Trophoblast cell (in vitro differentiated cells and primary cell): ENCODE measurements at regions not wholly inside any gene's neighbourhood (a gene's known extent, or its start where the extent isn't known, plus 50 kb on each side); places are given as distances from the start of the nearest gene placed in this dataset.

Experiments used
- DNase-seq, 2 donors: peaks; one replicate each; pipeline ENCODE4 v3.0.0-alpha.2; 2016
- H2AFZ ChIP-seq: 2 replicates; pipeline ENCODE4 v1.6.1; 2013; ENCODE audit warnings: low read length, moderate library complexity, mild to moderate bottlenecking; ENCODE audit not compliant: insufficient read depth, poor library complexity
- H2AK5ac ChIP-seq: 2 replicates; pipeline ENCODE4 v1.6.1; 2013; ENCODE audit warnings: mild to moderate bottlenecking, low read length
- H2BK120ac ChIP-seq: 2 replicates; pipeline ENCODE4 v1.6.1; 2013; ENCODE audit warnings: low read length, mild to moderate bottlenecking, moderate library complexity; ENCODE audit not compliant: insufficient read depth, poor library complexity
- H2BK12ac ChIP-seq: 2 replicates; pipeline ENCODE4 v1.6.1; 2013; ENCODE audit warnings: mild to moderate bottlenecking, low read length, moderate library complexity
- H2BK5ac ChIP-seq: 2 replicates; pipeline ENCODE4 v1.6.1; 2013; ENCODE audit warnings: low read length, low read depth, moderate library complexity, mild to moderate bottlenecking; ENCODE audit not compliant: poor library complexity
- H3K14ac ChIP-seq: 2 replicates; pipeline ENCODE4 v1.6.1; 2013; ENCODE audit warnings: mild to moderate bottlenecking, low read length
- H3K18ac ChIP-seq: 2 replicates; pipeline ENCODE4 v1.6.1; 2013; ENCODE audit warnings: mild to moderate bottlenecking, low read length
- H3K23ac ChIP-seq: 2 replicates; pipeline ENCODE4 v1.6.1; 2013; ENCODE audit warnings: low read length
- H3K27ac ChIP-seq: 2 replicates; pipeline ENCODE4 v1.5.1; 2013; ENCODE audit warnings: low read depth, mild to moderate bottlenecking, inconsistent platforms, low read length, moderate library complexity
- H3K27me3 ChIP-seq: 2 replicates; pipeline ENCODE4 v1.6.1; 2013; ENCODE audit warnings: inconsistent platforms, mild to moderate bottlenecking, low read length, moderate library complexity; ENCODE audit not compliant: insufficient read depth
- H3K36me3 ChIP-seq, 2 experiments: 1 replicate in 1 of 2; 2 replicates in 1 of 2; pipeline ENCODE4 v1.6.1; 2013; ENCODE audit warnings: low read length in 2 of 2, mild to moderate bottlenecking in 2 of 2, moderate library complexity in 1 of 2; ENCODE audit not compliant: insufficient read depth in 2 of 2, control insufficient read depth in 1 of 2
- H3K4ac ChIP-seq: 2 replicates; pipeline ENCODE4 v1.6.1; 2013; ENCODE audit warnings: low read depth, mild to moderate bottlenecking, low read length, moderate library complexity
- H3K4me1 ChIP-seq, 2 experiments: 1 replicate in 1 of 2; 2 replicates in 1 of 2; pipeline ENCODE4 v1.6.1; 2013; ENCODE audit warnings: low read length in 2 of 2, mild to moderate bottlenecking in 2 of 2, moderate library complexity in 1 of 2; ENCODE audit not compliant: insufficient read depth in 2 of 2, control insufficient read depth in 1 of 2
- H3K4me2 ChIP-seq: 2 replicates; pipeline ENCODE4 v1.6.1; 2013; ENCODE audit warnings: inconsistent platforms, mild to moderate bottlenecking, low read length, moderate library complexity
- H3K4me3 ChIP-seq: 2 replicates; pipeline ENCODE4 v1.5.1; 2013; ENCODE audit warnings: mild to moderate bottlenecking, low read depth, low read length, inconsistent platforms
- H3K79me1 ChIP-seq: one replicate; pipeline ENCODE4 v1.6.1; 2013; ENCODE audit warnings: low read length
- H3K79me2 ChIP-seq: 2 replicates; pipeline ENCODE4 v1.6.1; 2013; ENCODE audit warnings: low read length, mild to moderate bottlenecking; ENCODE audit not compliant: control insufficient read depth, insufficient read depth, poor library complexity
- H3K9ac ChIP-seq: 2 replicates; pipeline ENCODE4 v1.6.1; 2013; ENCODE audit warnings: mild to moderate bottlenecking, low read length
- H3K9me3 ChIP-seq: 2 replicates; pipeline ENCODE4 v1.6.1; 2013; ENCODE audit warnings: low read depth, mild to moderate bottlenecking, control low read depth, inconsistent platforms, low read length; ENCODE audit not compliant: insufficient read depth
- H4K12ac ChIP-seq: 2 replicates; pipeline ENCODE4 v1.6.1; 2013; ENCODE audit warnings: low read depth, mild to moderate bottlenecking, low read length, moderate library complexity
- H4K8ac ChIP-seq: 2 replicates; pipeline ENCODE4 v1.6.1; 2013; ENCODE audit warnings: low read depth, mild to moderate bottlenecking, low read length, moderate library complexity
- H4K91ac ChIP-seq: one replicate; pipeline ENCODE4 v1.6.1; 2013; ENCODE audit warnings: low read depth, mild to moderate bottlenecking, low read length, moderate library complexity
- WGBS: extraction: QIAGEN DNeasy Blood & Tissue Kit; methylation state at CpG from one replicate; pipeline ENCODE4 v1.1.7; 2013; ENCODE audit warnings: missing lambda C conversion rate; ENCODE audit not compliant: insufficient read length, insufficient coverage; ENCODE audit errors: extremely low coverage; 5-methylcytosine and 5-hydroxymethylcytosine counted together

DNA sequence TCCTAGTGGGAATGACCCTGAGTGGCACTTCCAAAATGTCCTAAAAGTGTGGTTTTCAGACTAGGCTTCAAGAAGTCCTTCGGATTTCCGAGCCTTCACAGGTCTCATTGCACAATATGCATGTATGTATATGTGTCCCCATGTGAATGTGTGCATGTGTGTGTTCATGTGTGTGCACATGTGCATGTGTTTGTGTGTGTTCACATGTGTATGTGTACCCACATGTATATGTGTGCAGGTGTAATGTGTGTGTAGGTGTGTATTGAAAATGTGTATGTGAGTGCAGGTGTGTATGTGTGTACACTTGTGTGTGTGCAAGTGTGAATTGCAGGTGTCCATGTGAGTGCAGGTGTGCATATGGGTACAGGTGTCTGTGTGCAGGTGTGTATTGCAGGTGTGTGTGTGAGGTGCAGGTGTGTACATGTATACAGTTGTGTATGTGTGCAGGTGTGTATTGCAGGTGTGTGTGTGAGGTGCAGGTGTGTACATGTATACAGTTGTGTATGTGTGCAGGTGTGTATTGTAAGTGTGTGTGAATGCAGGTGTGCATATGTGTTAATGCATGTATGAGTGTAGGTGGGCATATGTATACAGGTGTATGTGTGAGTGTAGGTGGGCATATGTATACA, 124.4 kb upstream of the EPB41L3 start:
- no peak overlapping the region for H2BK120ac ChIP-seq
- H4K8ac ChIP-seq = no peak overlapping the region
- no peak overlapping the region for H2BK12ac ChIP-seq
- no peak overlapping the region for H2AFZ ChIP-seq
- H4K12ac ChIP-seq = no peak overlapping the region
- no peaks in the 10 kb centered on the region for H3K9me3 ChIP-seq
- H3K4me3 ChIP-seq = no peak overlapping the region
- no peaks in the 10 kb centered on the region for H3K79me1 ChIP-seq
- H2BK5ac ChIP-seq = no peak overlapping the region
- no peak overlapping the region for H3K14ac ChIP-seq
- no CpG with 5 or more reads among the region's 2 CpGs for WGBS
- H3K4me2 ChIP-seq = no peak overlapping the region
- no peak for DNase-seq
- no peak overlapping the region for H3K18ac ChIP-seq
- H2AK5ac ChIP-seq = no peak overlapping the region
- H3K36me3 ChIP-seq = no peaks in the 10 kb centered on the region
- no peaks in the 10 kb centered on the region for H3K4me1 ChIP-seq
- H3K23ac ChIP-seq = no peak overlapping the region
- H4K91ac ChIP-seq = no peak overlapping the region
- H3K79me2 ChIP-seq = no peaks in the 10 kb centered on the region
- no peak overlapping the region for H3K27ac ChIP-seq
- no peak overlapping the region for H3K4ac ChIP-seq
- H3K27me3 ChIP-seq = no peaks in the 10 kb centered on the region
- no peak overlapping the region for H3K9ac ChIP-seq

DNA sequence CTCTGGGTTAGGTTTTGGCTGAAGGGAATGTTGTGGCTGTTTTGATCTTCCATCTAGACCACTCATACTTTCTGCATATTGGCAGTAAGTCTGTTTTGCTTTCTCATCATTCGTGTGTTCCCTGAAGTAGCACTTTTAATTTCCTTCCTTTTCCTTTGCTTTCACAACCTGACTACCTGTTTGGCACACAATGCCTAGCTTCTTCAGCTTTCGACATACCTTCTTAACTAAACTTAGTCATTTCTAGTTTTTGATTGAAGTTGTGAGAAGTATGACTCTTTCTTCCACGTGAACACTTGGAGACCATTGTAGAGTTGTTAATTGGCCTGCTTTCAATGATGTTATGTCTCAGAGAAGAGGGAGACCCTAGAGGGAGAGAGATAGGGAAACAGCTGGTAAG, 123.6 kb upstream of the EPB41L3 start:
- no peak overlapping the region for H3K4me3 ChIP-seq
- no peaks in the 10 kb centered on the region for H3K36me3 ChIP-seq
- H2AFZ ChIP-seq = no peak overlapping the region
- H3K27me3 ChIP-seq = no peaks in the 10 kb centered on the region
- no peak overlapping the region for H3K18ac ChIP-seq
- no peak overlapping the region for H3K14ac ChIP-seq
- H3K4ac ChIP-seq = no peak overlapping the region
- H2BK12ac ChIP-seq = no peak overlapping the region
- no peaks in the 10 kb centered on the region for H3K79me1 ChIP-seq
- no peak overlapping the region for H2BK120ac ChIP-seq
- H2AK5ac ChIP-seq = no peak overlapping the region
- H4K12ac ChIP-seq = no peak overlapping the region
- H3K4me1 ChIP-seq = no peaks in the 10 kb centered on the region
- DNase-seq = no peak
- H4K8ac ChIP-seq = no peak overlapping the region
- H3K9me3 ChIP-seq = no peaks in the 10 kb centered on the region
- no peak overlapping the region for H4K91ac ChIP-seq
- no peak overlapping the region for H3K9ac ChIP-seq
- H3K27ac ChIP-seq = no peak overlapping the region
- no peaks in the 10 kb centered on the region for H3K79me2 ChIP-seq
- no peak overlapping the region for H3K23ac ChIP-seq
- no peak overlapping the region for H2BK5ac ChIP-seq
- WGBS = no CpG with 5 or more reads among the region's 3 CpGs
- H3K4me2 ChIP-seq = no peak overlapping the region

DNA sequence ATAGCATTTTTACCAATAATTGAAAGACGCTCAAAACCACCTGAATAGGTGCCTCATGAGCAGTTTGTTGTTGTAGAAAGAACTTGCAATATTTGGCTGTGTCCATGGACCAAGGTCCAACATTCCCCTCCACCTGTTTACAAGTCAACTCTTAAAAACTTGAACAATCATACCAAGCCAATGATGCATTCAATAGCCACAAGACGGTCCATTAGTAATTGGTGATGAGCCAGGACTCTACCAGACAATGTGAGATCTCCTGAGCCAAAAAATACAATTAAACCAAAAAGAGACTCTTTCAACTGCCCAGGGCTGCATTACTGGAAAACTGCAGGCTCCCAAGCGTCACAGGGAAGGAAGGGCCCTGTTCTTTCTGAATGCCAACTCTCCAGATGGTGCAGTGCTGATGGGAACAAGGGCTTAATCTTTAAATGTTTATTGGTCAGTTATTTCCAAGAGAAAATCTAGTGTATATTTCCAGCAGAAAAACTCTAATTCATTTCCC, 118.8 kb upstream of the EPB41L3 start:
- Histone ChIP-seq H3K36me3 (no peaks in the 10 kb centered on the region), H3K27me3 (no peaks in the 10 kb centered on the region), H4K91ac (no peak overlapping the region), H3K4me2 (no peak overlapping the region), H4K8ac (no peak overlapping the region), H3K27ac (no peak overlapping the region), H3K79me1 (peaks cover 7% of the 10 kb centered on the region), H3K4me1 (peaks cover 2% of the 10 kb centered on the region in 2 experiments), H4K12ac (no peak overlapping the region), H2BK120ac (peak overlapping the region; percentile 60), H2BK5ac (no peak overlapping the region), H3K4me3 (no peak overlapping the region), H3K4ac (no peak overlapping the region), H2BK12ac (no peak overlapping the region), H3K79me2 (no peaks in the 10 kb centered on the region), H3K9ac (no peak overlapping the region), H3K14ac (no peak overlapping the region), H3K23ac (no peak overlapping the region), H3K9me3 (no peaks in the 10 kb centered on the region), H2AK5ac (no peak overlapping the region), H3K18ac (no peak overlapping the region), H2AFZ (no peak overlapping the region)
- no peak for DNase-seq
- WGBS = no CpG with 5 or more reads among the region's 3 CpGs

DNA sequence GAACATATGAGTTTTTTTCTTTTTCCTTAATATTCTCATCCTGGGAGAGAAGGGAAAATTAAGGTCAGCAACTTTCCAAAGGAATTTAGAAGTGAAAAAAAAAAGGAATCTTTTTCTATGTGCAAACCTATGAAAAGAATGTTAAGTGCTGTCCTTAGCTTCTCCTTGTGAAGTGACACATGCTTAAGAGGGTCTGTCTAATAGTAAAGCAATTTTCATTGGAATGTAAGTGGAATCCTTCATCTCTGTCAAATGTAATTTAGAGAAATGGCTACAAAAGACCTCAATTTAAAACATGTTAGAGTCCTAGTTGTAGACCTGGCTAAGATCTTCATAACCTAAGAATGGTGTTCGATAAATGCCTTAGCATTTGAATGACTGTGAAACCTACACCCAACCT, 117.4 kb upstream of the EPB41L3 start:
- Histone ChIP-seq H2BK12ac (no peak overlapping the region), H4K8ac (no peak overlapping the region), H3K14ac (no peak overlapping the region), H3K4me2 (no peak overlapping the region), H3K4me3 (no peak overlapping the region), H3K27ac (peak overlapping the region; percentile 80), H3K79me2 (no peaks in the 10 kb centered on the region), H4K12ac (no peak overlapping the region), H3K79me1 (peaks cover 7% of the 10 kb centered on the region), H3K36me3 (no peaks in the 10 kb centered on the region), H3K4ac (no peak overlapping the region), H3K9me3 (no peaks in the 10 kb centered on the region), H3K9ac (no peak overlapping the region), H2BK120ac (no peak overlapping the region), H2AFZ (no peak overlapping the region), H2BK5ac (no peak overlapping the region), H3K4me1 (peaks cover 2 to 4% of the 10 kb centered on the region in 2 experiments), H2AK5ac (no peak overlapping the region), H4K91ac (no peak overlapping the region), H3K18ac (no peak overlapping the region), H3K23ac (no peak overlapping the region), H3K27me3 (no peaks in the 10 kb centered on the region)
- peak in 1 of 2 donors; percentile 35 for DNase-seq
- WGBS = no CpG with 5 or more reads among the region's 1 CpG
